ENCODE measurements at regions not wholly inside any gene's neighbourhood (a gene's known extent, or its start where the extent isn't known, plus 50 kb on each side); places are given as distances from the start of the nearest gene placed in this dataset.

DNA sequence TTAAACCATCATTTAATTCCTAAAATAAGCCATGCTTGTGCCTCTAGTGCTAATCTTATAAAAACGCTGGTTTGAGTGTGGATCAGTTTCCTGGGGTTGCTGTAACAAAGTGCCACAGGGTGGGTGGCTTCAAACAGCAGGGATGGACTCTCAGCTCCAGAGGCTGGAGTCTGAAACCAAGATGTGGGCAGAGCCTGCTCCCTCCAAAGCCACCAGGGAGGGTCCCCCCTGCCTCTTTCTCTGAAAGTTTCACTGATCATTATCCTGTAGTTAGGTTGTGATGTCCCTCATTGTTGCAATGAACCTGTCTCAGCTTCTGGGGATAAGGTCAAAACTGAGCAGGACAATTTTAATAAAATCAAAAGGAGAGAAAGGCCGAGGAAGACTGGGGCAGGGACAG, 251.9 kb upstream of the TCERG1L start:
- H3K9me3 ChIP-seq (ENCODE audit: control insufficient read depth in 3 of 3, low read length in 3 of 3): peaks cover 0 to 3% (median 2%) of the 10 kb centered on the region in 3 donors
- no peak overlapping the region for H3K9ac ChIP-seq (ENCODE audit: low read depth in 1 of 3, low read length in 3 of 3)
- H3K27me3 ChIP-seq (ENCODE audit: control insufficient read depth in 3 of 3, insufficient read depth in 3 of 3, low read length in 3 of 3): peaks cover 0 to 9% (median 5%) of the 10 kb centered on the region in 3 donors
- no peaks in the 10 kb centered on the region for H3K36me3 ChIP-seq (ENCODE audit: control insufficient read depth in 3 of 3, insufficient read depth in 3 of 3, low read length in 3 of 3)
- no peak overlapping the region for H3K4me3 ChIP-seq (ENCODE audit: low read length in 3 of 3)
- H3K27ac ChIP-seq (ENCODE audit: low read depth, low read length): no peak overlapping the region
- no peaks in the 10 kb centered on the region for H3K4me1 ChIP-seq (ENCODE audit: control insufficient read depth in 3 of 3, insufficient read depth in 3 of 3, low read length in 3 of 3)

DNA sequence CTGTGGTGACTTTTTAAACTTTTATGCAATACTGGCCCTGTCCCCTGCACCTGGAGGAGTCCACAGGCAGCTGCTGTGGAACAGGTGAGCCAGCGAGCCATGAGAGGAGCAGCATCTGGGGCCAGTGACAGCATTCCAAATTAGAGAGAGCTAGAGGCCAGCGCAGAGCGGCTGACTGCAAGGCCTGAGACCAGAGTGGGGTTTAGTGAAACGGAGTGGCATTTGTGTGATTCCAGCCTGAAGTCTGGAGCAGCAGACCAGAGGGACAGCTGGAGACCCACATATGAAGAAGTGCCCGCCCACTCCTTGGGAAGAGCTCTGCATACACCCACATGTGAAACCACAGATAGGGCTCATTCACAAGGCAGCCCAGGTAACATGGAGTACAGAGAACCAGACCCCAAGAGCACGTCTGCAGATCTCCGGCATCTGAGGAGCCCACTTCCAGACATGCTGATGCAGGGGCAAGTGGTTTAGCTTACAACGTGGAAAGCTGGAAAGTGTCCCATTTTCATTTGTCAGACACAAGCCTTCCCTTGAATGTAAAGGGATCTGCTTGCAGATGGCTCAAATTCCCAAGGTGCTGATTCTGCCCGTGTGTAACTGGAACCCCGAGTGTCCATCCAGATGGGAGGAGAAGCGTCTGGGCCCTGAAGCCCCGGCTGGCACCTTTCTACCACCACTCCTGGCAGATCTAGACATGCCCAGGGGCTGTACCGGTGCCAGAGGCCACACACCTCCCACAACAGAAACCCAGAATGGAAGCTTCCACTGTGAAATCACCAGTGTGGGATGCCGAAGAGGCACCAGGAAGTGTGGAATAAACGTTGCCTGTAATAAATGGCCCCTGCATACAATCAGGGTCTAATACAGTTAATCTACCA, 256.0 kb upstream of the TCERG1L start:
- H3K9me3 ChIP-seq (ENCODE audit: control insufficient read depth in 3 of 3, low read length in 3 of 3): peaks cover 0 to 3% (median 2%) of the 10 kb centered on the region in 3 donors
- H3K4me1 ChIP-seq (ENCODE audit: control insufficient read depth in 3 of 3, insufficient read depth in 3 of 3, low read length in 3 of 3): no peaks in the 10 kb centered on the region
- H3K9ac ChIP-seq (ENCODE audit: low read depth in 1 of 3, low read length in 3 of 3): no peak overlapping the region
- H3K27ac ChIP-seq (ENCODE audit: low read depth, low read length): no peak overlapping the region
- H3K36me3 ChIP-seq (ENCODE audit: control insufficient read depth in 3 of 3, insufficient read depth in 3 of 3, low read length in 3 of 3): no peaks in the 10 kb centered on the region
- H3K27me3 ChIP-seq (ENCODE audit: control insufficient read depth in 3 of 3, insufficient read depth in 3 of 3, low read length in 3 of 3): no peaks in the 10 kb centered on the region
- no peak overlapping the region for H3K4me3 ChIP-seq (ENCODE audit: low read length in 3 of 3)

DNA sequence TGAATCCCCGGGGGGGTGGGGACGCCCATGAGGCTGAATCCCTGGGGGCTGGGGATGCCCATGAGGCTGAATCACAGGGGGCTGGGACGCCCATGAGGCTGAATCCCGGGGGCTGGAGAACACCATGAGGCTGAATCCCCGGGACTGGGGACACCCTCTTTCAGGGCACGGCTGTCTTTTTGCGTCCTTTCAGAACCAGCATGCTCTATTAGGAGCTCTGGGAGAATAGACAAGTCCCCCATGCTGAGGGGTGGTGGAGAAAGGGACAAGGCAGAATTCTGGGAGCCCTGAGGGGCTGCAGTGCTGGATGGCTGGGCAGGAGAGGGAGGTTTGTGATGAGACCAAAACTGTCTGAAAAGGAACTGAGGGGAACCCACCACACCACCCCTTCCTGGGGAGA, 257.3 kb upstream of the TCERG1L start:
- H3K4me1 ChIP-seq (ENCODE audit: control insufficient read depth in 3 of 3, insufficient read depth in 3 of 3, low read length in 3 of 3): peaks cover 4 to 5% (median 4%) of the 10 kb centered on the region in 3 donors
- H3K27me3 ChIP-seq (ENCODE audit: control insufficient read depth in 3 of 3, insufficient read depth in 3 of 3, low read length in 3 of 3): no peaks in the 10 kb centered on the region
- H3K9me3 ChIP-seq (ENCODE audit: control insufficient read depth in 3 of 3, low read length in 3 of 3): peaks cover 0 to 3% (median 2%) of the 10 kb centered on the region in 3 donors
- no peak overlapping the region for H3K9ac ChIP-seq (ENCODE audit: low read depth in 1 of 3, low read length in 3 of 3)
- no peaks in the 10 kb centered on the region for H3K36me3 ChIP-seq (ENCODE audit: control insufficient read depth in 3 of 3, insufficient read depth in 3 of 3, low read length in 3 of 3)
- no peak overlapping the region for H3K4me3 ChIP-seq (ENCODE audit: low read length in 3 of 3)
- H3K27ac ChIP-seq (ENCODE audit: low read depth, low read length): no peak overlapping the region

DNA sequence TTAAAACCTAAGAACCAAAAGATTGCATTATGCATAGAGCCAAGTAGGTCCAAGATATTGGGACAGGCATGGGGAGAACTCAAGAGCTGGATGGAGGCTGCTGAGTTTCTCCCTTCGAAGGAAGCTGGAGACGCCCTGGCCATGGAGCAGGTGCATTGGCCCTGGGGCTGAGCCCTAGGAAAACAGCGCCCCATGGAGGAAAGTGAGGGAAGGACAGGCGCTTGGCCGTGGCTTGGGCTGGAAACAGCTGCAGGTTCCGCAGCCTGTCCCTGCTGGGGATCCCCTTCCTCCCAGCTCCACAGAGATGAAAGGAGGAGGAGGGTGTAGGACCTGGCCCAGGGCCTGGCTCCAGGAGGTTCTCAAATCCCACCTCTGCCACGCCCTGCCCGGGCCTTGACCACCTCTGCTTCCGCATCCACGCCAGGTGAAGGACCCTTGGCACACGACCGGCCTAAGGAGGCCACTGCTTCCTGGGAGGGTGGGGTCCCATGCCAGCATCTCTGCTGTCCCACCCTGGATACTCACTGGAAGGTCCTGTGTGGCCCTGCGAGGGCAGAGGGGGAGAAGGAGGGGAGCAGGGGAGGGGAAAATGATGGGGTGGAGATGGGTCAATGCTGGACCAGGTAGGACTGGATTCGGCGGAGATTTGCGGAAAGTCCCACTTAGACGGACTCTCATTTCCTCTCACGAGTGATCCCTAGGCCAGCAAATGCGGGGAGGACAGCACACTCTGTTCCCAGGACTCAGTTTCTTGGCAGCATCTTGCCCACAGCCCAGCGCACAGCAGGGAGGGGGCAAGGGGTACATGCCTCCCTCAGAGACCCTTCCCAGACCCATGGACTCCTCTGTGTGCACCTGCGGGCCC, 258.6 kb upstream of the TCERG1L start:
- Histone ChIP-seq H3K36me3 (ENCODE audit: control insufficient read depth in 3 of 3, insufficient read depth in 3 of 3, low read length in 3 of 3) (no peaks in the 10 kb centered on the region), H3K9me3 (ENCODE audit: control insufficient read depth in 3 of 3, low read length in 3 of 3) (peaks cover 0 to 3% (median 2%) of the 10 kb centered on the region in 3 donors), H3K9ac (ENCODE audit: low read depth in 1 of 3, low read length in 3 of 3) (no peak overlapping the region), H3K4me3 (ENCODE audit: low read length in 3 of 3) (no peak overlapping the region), H3K4me1 (ENCODE audit: control insufficient read depth in 3 of 3, insufficient read depth in 3 of 3, low read length in 3 of 3) (peaks cover 14 to 15% (median 15%) of the 10 kb centered on the region in 3 donors), H3K27ac (ENCODE audit: low read depth, low read length) (no peak overlapping the region), H3K27me3 (ENCODE audit: control insufficient read depth in 3 of 3, insufficient read depth in 3 of 3, low read length in 3 of 3) (no peaks in the 10 kb centered on the region)

DNA sequence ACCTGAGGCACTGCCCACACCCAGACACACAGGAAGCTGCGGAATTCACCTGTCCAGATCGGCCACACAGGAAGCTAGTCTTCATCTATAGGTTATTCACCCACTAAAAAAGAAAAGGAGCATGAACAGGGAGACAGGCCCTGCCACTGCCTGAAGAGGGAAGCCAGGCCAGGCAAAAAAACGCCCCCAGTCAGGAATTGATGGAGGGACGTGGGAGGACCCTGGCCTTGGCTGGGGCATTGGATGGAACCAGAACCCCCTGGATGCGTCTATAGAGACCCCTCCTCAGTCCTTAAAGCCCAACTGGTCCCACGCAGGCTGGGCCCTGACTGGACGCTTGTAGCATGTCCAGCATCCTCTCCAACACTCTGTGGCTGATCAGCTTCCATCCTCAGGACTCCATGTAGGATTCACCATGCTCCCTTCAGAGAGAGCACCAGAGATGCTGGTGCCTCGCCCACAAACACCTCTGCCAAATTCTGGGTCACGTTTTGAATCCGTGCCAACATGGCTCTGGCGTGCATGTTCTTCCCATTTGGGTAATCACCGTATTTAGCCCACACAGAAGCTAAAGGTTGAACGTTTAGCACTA, 259.3 kb upstream of the TCERG1L start:
- Histone ChIP-seq H3K36me3 (ENCODE audit: control insufficient read depth in 3 of 3, insufficient read depth in 3 of 3, low read length in 3 of 3) (no peaks in the 10 kb centered on the region), H3K9ac (ENCODE audit: low read depth in 1 of 3, low read length in 3 of 3) (no peak overlapping the region), H3K27ac (ENCODE audit: low read depth, low read length) (no peak overlapping the region), H3K4me1 (ENCODE audit: control insufficient read depth in 3 of 3, insufficient read depth in 3 of 3, low read length in 3 of 3) (peaks cover 17 to 20% (median 20%) of the 10 kb centered on the region in 3 donors), H3K4me3 (ENCODE audit: low read length in 3 of 3) (no peak overlapping the region), H3K27me3 (ENCODE audit: control insufficient read depth in 3 of 3, insufficient read depth in 3 of 3, low read length in 3 of 3) (no peaks in the 10 kb centered on the region), H3K9me3 (ENCODE audit: control insufficient read depth in 3 of 3, low read length in 3 of 3) (peaks cover 0 to 2% (median 2%) of the 10 kb centered on the region in 3 donors)

DNA sequence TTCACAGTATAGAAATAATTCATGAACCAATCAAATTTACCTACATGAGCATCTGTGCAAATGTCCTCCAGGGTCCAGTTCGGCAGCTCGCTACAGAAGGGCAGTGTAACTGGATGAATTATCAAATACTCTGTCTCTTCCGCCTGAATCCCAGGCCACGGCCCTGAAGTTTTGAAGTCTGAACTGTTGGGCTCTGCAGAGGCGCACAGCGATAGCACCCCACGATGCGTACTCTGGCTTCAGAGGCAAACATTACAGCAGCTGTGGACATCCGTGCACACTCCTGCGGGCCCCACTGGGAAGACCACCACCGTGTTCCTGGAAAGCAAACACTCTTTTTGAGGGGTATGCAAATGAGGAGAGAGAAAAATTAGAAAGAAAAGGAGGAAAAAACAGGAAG, 259.8 kb upstream of the TCERG1L start:
- no peak overlapping the region for H3K27ac ChIP-seq (ENCODE audit: low read depth, low read length)
- H3K27me3 ChIP-seq (ENCODE audit: control insufficient read depth in 3 of 3, insufficient read depth in 3 of 3, low read length in 3 of 3): no peaks in the 10 kb centered on the region

DNA sequence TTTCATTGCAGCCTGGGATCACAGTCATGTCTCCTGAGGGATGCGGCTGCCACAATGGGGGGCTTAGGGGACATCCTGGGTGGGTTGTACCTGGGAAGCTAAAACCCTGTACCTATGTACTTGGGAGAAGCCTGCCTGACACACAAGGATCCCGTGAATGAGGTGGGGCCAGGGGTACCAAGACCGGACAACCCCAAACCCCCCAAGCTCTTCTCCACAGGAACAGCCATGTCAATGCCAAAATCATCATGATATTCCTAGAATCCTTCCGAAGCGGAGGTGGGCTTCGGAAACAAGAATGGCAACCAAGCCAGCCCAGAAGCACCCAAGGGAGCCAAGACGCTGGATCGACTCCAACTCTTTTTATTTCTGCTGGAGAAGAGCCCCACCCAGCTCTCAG, 260.3 kb upstream of the TCERG1L start:
- Histone ChIP-seq H3K9ac (ENCODE audit: low read depth in 1 of 3, low read length in 3 of 3) (no peak overlapping the region), H3K4me1 (ENCODE audit: control insufficient read depth in 3 of 3, insufficient read depth in 3 of 3, low read length in 3 of 3) (peaks cover 17 to 20% (median 20%) of the 10 kb centered on the region in 3 donors), H3K4me3 (ENCODE audit: low read length in 3 of 3) (no peak overlapping the region), H3K27me3 (ENCODE audit: control insufficient read depth in 3 of 3, insufficient read depth in 3 of 3, low read length in 3 of 3) (no peaks in the 10 kb centered on the region), H3K9me3 (ENCODE audit: control insufficient read depth in 3 of 3, low read length in 3 of 3) (no peaks in the 10 kb centered on the region), H3K27ac (ENCODE audit: low read depth, low read length) (no peak overlapping the region), H3K36me3 (ENCODE audit: control insufficient read depth in 3 of 3, insufficient read depth in 3 of 3, low read length in 3 of 3) (no peaks in the 10 kb centered on the region)

More for the DNA sequence above, 259.8 kb upstream of the TCERG1L start:
- H3K4me3 ChIP-seq (ENCODE audit: low read length in 3 of 3): no peak overlapping the region
- H3K9me3 ChIP-seq (ENCODE audit: control insufficient read depth in 3 of 3, low read length in 3 of 3): no peaks in the 10 kb centered on the region
- no peak overlapping the region for H3K9ac ChIP-seq (ENCODE audit: low read depth in 1 of 3, low read length in 3 of 3)
- no peaks in the 10 kb centered on the region for H3K36me3 ChIP-seq (ENCODE audit: control insufficient read depth in 3 of 3, insufficient read depth in 3 of 3, low read length in 3 of 3)
- peaks cover 17 to 20% (median 20%) of the 10 kb centered on the region in 3 donors for H3K4me1 ChIP-seq (ENCODE audit: control insufficient read depth in 3 of 3, insufficient read depth in 3 of 3, low read length in 3 of 3)

DNA sequence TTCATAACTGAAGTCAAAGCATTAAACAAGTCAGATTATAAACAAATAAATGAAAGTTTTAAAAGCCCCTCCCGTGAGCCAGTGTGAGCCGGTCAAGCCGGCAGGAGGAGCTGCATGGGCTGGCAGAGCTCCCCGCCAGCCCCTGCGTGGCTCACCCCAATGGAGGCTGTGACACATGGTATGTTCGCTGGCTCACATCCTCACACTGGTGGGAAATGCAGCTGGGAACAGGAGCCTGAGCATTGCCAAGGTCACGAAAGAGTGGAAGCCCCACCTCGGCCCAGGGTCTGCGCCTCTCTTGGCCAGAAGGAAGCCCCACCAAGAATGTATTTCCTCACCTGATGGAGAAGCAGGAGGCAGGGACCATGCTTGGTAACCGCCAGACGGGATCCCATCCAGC, 261.7 kb upstream of the TCERG1L start:
- Histone ChIP-seq H3K27me3 (ENCODE audit: control insufficient read depth in 3 of 3, insufficient read depth in 3 of 3, low read length in 3 of 3) (no peaks in the 10 kb centered on the region), H3K9ac (ENCODE audit: low read depth in 1 of 3, low read length in 3 of 3) (no peak overlapping the region), H3K4me3 (ENCODE audit: low read length in 3 of 3) (no peak overlapping the region), H3K27ac (ENCODE audit: low read depth, low read length) (no peak overlapping the region), H3K4me1 (ENCODE audit: control insufficient read depth in 3 of 3, insufficient read depth in 3 of 3, low read length in 3 of 3) (peaks cover 17 to 20% (median 20%) of the 10 kb centered on the region in 3 donors), H3K36me3 (ENCODE audit: control insufficient read depth in 3 of 3, insufficient read depth in 3 of 3, low read length in 3 of 3) (no peaks in the 10 kb centered on the region), H3K9me3 (ENCODE audit: control insufficient read depth in 3 of 3, low read length in 3 of 3) (no peaks in the 10 kb centered on the region)

DNA sequence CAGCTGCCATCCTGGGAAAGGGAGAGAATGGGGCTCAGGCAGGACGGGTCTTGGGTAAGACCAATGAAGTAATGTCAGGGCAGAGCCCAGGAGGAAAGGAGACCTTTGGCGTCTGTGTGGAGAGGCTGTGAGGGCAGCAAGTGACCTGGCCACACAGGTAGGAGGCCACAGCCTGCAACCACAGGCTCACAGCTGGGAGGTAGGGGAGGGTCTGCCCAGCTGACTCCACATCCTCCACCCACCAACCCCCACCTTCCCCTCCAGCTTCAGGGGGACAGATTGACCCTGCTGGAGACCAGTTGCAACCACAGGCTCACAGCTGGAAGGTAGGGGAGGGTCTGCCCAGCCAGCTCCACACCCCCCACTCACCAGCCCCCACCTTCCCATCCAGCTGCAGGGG, 262.2 kb upstream of the TCERG1L start:
- Histone ChIP-seq H3K4me3 (ENCODE audit: low read length in 3 of 3) (no peak overlapping the region), H3K9me3 (ENCODE audit: control insufficient read depth in 3 of 3, low read length in 3 of 3) (no peaks in the 10 kb centered on the region), H3K36me3 (ENCODE audit: control insufficient read depth in 3 of 3, insufficient read depth in 3 of 3, low read length in 3 of 3) (no peaks in the 10 kb centered on the region), H3K4me1 (ENCODE audit: control insufficient read depth in 3 of 3, insufficient read depth in 3 of 3, low read length in 3 of 3) (peaks cover 17 to 20% (median 20%) of the 10 kb centered on the region in 3 donors), H3K27ac (ENCODE audit: low read depth, low read length) (no peak overlapping the region), H3K9ac (ENCODE audit: low read depth in 1 of 3, low read length in 3 of 3) (peak overlapping the region in 2 of 3 donors; percentile 32 to 79), H3K27me3 (ENCODE audit: control insufficient read depth in 3 of 3, insufficient read depth in 3 of 3, low read length in 3 of 3) (no peaks in the 10 kb centered on the region)
